ENCODE measurements at regions not wholly inside any gene's neighbourhood (a gene's known extent, or its start where the extent isn't known, plus 50 kb on each side); places are given as distances from the start of the nearest gene placed in this dataset.

DNA sequence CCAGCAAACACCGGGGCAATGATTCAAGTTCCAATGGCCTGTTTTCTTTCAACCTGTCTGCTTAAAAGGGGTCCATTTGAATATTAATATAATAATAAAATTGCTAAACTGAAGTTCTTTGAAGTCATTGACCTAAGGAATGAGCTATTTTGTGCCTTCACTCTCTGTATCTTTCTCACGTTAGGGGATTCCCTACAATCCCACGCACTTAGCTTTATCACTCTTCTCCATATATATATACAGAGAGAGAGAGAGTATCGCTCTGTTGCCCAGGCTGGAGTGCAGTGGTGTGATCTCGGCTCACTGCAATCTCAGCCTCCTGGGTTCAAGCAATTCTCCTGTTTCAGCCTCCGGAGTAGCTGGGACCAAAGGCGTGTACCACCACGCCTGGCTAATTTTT lies 83.9 kb upstream of the NWD2 start:
- Histone ChIP-seq H3K36me3 (no peaks in the 10 kb centered on the region), H3K4me3 (no peak overlapping the region), H3K27ac (no peak overlapping the region), H3K9me3 (replicated peaks) (no peaks in the 10 kb centered on the region), H3K27me3 (no peaks in the 10 kb centered on the region), H3K4me1 (no peaks in the 10 kb centered on the region)
- no peak for DNase-seq

DNA sequence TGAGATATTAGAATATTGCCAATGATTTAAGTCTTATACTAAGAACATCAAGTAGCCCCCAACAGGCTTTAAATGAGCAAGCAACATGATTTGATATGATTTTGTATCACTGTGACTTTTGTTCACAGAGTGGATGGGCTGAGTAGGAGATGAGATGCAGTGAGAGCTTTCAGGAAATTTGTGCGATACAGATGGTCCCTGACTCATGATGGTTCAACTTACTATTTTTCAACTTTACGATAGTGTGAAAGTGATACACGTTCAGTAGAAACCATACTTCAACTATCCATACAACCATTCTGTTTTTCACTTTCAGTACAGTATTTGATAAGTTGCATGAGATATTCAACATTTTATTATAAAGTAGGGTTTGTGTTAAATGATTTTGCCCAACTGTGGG lies 78.7 kb upstream of the NWD2 start:
- no peaks in the 10 kb centered on the region for H3K4me1 ChIP-seq
- no peak for DNase-seq
- H3K36me3 ChIP-seq = no peaks in the 10 kb centered on the region
- H3K9me3 ChIP-seq (replicated peaks) = no peaks in the 10 kb centered on the region
- no peak overlapping the region for H3K27ac ChIP-seq
- H3K4me3 ChIP-seq = no peak overlapping the region
- H3K27me3 ChIP-seq = no peaks in the 10 kb centered on the region

DNA sequence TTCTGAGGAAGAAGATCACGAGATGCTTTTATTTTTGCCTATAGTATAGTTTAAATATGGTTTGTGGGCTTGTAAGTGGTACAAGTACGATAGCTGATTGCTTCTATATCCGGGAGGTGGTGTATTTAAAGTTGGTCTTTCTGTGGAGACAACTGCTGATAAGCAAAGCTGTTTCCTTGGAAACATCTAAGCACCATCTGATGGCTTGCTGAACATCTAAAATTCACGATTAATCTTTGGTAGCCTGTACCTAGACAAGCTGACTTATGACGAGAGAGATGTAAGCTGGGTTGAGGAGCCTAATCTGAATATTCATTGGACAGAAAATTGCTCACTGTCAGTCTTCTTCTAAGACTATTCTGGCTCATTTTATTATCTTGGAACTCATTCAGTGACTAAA lies 74.6 kb upstream of the NWD2 start:
- no peak overlapping the region for H3K4me3 ChIP-seq
- no peak for DNase-seq
- H3K4me1 ChIP-seq = no peaks in the 10 kb centered on the region
- no peak overlapping the region for H3K27ac ChIP-seq
- H3K36me3 ChIP-seq = no peaks in the 10 kb centered on the region
- no peaks in the 10 kb centered on the region for H3K27me3 ChIP-seq
- H3K9me3 ChIP-seq (replicated peaks) = no peaks in the 10 kb centered on the region

DNA sequence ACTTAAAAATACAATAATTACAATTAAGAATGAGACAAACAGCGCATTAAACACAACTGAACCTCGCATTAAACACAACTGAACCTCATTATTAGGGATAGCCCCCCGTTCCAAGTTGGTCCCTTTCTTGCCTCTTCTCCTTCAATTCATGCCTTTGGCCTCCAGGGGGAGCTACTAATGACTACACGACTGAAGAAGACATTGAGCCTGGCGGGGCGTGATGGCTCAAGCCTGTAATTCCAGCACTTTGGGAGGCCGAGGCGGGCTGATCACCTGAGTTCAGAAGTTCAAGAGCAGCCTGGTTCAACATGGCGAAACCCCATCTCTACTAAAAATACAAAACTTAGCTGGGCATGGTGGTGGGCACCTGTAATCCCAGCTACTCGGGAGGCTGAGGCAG lies 56.4 kb upstream of the NWD2 start:
- Histone ChIP-seq H3K4me3 (no peak overlapping the region), H3K9me3 (replicated peaks) (no peaks in the 10 kb centered on the region), H3K4me1 (no peaks in the 10 kb centered on the region), H3K27me3 (no peaks in the 10 kb centered on the region), H3K27ac (no peak overlapping the region), H3K36me3 (no peaks in the 10 kb centered on the region)
- peak; percentile 12 to 59 for DNase-seq
